Upper lobe of left lung (tissue), 4 donors: ENCODE measurements at regions not wholly inside any gene's neighbourhood (a gene's known extent, or its start where the extent isn't known, plus 50 kb on each side); places are given as distances from the start of the nearest gene placed in this dataset.

Experiments
- EP300 ChIP-seq, 4 donors: sonication (generic); formaldehyde crosslinking; IDR thresholded peaks; one replicate each; pipeline ENCODE4 v1.5.1; 2017; ENCODE audit warnings: antibody characterized with exemption in 4 of 4, control low read depth in 2 of 4
- POLR2A ChIP-seq, 4 donors: fragments of 450-650 bp; IDR thresholded peaks; one replicate each; pipeline ENCODE4 v1.5.1; 2016 to 2017; ENCODE audit warnings: antibody characterized with exemption in 4 of 4, mild to moderate bottlenecking in 2 of 4
- POLR2AphosphoS5 ChIP-seq, 2 donors: sonication (generic); formaldehyde crosslinking; IDR thresholded peaks; one replicate each; pipeline ENCODE4 v1.5.1; 2017; ENCODE audit warnings: antibody characterized with exemption in 2 of 2
- TF ChIP-seq, protein P1 (sequence below), 6 experiments: fragments of 450-650 bp in 4 of 6; fragments of 200-600 bp in 2 of 6; sonication (generic) in 2 of 6; IDR thresholded peaks; one replicate each; pipeline ENCODE4 v1.5.1; 2016 to 2019; ENCODE audit warnings: antibody characterized with exemption in 6 of 6

GRCh38 chr5:39654715-39655114 is 229.9 kb upstream of the DAB2 start:
- no peak for TF ChIP-seq POLR2AphosphoS5 (IDR thresholded peaks at IDR 0.05)
- TF ChIP-seq, protein P1, sequence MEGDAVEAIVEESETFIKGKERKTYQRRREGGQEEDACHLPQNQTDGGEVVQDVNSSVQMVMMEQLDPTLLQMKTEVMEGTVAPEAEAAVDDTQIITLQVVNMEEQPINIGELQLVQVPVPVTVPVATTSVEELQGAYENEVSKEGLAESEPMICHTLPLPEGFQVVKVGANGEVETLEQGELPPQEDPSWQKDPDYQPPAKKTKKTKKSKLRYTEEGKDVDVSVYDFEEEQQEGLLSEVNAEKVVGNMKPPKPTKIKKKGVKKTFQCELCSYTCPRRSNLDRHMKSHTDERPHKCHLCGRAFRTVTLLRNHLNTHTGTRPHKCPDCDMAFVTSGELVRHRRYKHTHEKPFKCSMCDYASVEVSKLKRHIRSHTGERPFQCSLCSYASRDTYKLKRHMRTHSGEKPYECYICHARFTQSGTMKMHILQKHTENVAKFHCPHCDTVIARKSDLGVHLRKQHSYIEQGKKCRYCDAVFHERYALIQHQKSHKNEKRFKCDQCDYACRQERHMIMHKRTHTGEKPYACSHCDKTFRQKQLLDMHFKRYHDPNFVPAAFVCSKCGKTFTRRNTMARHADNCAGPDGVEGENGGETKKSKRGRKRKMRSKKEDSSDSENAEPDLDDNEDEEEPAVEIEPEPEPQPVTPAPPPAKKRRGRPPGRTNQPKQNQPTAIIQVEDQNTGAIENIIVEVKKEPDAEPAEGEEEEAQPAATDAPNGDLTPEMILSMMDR (IDR thresholded peaks at IDR 0.05), result no peak
- no peak for TF ChIP-seq POLR2A (IDR thresholded peaks at IDR 0.05)
- no peak for TF ChIP-seq EP300 (IDR thresholded peaks at IDR 0.05)
